T47D (cell line): ENCODE measurements at regions not wholly inside any gene's neighbourhood (a gene's known extent, or its start where the extent isn't known, plus 50 kb on each side); places are given as distances from the start of the nearest gene placed in this dataset.
"Not testable (repeated sequence)": the region's sequence is repeated elsewhere in the genome, so short reads cannot be mapped to it uniquely, and the experiment has no call there.

Experiments used
- DNase-seq, 2 experiments: peaks; one replicate each; pipeline versions ENCODE4 v3.0.0 to v3.0.0-alpha.2; 2011 to 2012; ENCODE audit warnings: low read depth in 1 of 2, low spot score in 1 of 2
- in situ Hi-C: cut with HindIII; loops from 2 replicates; pipeline ENCODE4 v1.10.0; 2016; ENCODE audit warnings: low sequenced_read_pairs, low pct_unique_long_range_greater_than_20kb

DNA sequence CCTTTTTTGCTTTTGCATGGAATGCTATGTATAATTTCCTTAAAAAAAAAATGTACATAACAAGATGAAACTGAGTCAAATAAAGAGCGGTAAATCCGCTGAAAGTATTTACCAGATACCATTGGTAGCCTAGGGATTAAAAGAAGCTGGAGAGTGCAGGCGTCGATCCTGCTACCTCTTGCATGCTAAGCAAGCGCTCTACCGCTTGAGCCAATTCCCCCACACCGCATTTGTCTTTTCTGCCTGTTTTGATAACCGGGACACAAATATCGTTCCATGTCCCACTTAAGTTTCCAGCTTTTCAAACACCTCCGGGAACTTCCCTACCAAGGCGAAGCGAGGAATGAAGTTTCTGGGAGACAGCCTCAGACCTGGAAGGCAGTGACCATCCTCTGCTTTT is 113.9 kb upstream of the ZNF322 start:
- DNase-seq, in situ Hi-C loops: not testable (repeated sequence)

DNA sequence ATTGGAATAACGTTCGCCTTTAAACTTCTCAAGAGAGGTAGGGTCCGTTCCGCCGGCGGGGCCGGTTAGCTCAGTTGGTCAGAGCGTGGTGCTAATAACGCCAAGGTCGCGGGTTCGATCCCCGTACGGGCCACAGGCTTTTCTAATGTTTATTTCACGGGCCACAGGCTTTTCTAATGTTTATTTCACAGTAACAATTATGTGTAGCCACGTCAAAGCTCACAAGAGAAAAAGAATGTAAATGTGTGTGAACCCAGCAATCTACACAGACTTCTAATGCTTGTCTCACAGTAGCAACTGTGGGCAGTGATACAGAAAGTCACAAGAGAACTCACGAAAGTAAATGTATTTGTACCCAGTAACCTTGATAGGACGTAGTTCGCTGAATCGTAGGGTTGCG is 121.0 kb upstream of the ZNF322 start:
- DNase-seq, in situ Hi-C loops: not testable (repeated sequence)

DNA sequence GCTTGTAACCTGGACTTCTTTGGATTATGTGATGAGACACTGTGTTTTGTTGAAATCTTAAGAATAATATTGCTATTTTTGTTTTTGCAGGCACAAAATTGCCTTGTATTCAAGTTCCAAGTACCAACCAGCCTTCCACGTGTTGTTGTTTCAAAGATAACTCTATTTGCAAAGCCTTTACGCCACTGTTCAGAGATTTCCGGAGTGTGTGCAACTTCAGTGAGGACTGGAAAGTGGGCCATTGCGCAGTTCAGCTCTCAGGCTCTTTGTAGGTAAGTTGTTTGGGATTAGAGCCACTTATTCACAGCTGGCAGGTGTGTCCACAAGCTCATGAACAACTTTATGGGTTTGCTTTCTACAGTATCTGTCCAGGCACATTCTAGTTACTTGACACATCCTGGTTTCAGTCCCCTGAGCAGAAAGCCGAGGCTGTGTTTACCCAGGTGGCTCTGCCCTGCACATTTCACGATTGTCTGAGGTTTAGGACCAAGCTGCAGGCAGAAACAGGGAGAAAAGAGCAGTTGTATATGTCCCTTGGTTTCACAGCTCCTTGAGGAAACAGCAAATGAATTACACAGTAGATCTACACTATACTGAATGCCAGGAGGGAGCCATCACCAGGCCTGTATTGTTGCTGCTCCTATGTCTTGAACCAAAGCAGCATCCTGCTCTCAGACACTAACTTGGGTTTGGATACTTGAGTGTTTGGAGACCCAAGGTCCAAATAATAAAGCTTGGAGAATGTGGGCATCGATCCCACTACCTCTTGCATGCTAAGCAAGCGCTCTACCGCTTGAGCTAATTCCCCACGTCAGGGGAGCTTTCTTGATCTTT is 136.1 kb upstream of the ZNF322 start:
- DNase-seq, in situ Hi-C loops: not testable (repeated sequence)

DNA sequence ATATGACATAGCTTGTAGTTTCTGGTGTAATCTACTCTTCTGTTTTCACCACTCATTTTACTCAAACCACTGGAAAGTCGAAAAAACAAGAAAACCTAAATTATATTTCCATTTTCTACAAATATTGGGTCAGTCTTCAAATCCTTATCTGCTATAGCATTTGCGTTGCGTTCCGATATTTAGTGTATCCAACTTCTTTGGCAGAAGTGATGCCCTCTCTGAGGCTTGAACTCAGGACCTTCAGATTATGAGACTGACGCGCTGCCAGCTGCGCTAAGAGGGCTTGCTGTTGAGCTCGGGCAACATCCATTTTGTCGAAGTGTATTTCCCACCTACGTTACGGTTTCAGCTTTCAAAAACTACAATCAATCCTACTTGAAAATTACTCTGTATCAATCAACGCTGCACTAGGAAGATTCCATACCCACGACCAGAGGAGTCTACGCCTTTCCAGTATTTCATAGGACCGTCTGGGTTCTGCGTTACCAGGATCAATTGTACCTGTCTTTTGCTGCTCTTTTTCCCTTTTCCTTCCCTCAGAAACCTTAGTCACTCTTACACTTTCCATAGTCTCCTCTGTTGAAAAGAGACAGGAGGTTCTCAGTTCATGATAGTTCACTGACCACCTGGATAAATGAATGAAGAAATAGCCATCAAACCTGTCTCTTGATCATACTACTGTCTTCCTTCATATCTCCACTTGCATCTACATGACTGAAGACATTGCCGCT is 140.5 kb upstream of the ZNF322 start:
- DNase-seq, in situ Hi-C loops: not testable (repeated sequence)

DNA sequence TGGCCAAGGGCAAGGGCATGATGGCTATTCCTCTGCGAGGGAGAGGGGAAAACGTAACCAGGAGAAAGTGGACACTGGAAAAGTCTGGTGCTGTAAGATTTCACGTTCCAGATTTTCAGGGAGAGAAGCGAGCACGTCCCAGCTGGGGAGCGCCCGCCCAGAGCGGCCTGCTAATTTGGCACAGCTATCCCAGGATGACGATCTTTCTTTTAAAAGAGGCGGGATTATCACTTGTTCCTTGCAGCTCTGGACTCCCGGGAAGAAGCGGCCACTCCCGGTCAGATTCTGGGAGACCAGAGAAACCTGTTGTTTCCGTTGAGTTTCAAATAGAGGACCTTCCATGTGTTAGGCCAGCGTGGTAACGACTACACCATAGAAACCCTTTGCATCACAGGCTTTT is 144.2 kb upstream of the ZNF322 start:
- DNase-seq, in situ Hi-C loops: not testable (repeated sequence)

DNA sequence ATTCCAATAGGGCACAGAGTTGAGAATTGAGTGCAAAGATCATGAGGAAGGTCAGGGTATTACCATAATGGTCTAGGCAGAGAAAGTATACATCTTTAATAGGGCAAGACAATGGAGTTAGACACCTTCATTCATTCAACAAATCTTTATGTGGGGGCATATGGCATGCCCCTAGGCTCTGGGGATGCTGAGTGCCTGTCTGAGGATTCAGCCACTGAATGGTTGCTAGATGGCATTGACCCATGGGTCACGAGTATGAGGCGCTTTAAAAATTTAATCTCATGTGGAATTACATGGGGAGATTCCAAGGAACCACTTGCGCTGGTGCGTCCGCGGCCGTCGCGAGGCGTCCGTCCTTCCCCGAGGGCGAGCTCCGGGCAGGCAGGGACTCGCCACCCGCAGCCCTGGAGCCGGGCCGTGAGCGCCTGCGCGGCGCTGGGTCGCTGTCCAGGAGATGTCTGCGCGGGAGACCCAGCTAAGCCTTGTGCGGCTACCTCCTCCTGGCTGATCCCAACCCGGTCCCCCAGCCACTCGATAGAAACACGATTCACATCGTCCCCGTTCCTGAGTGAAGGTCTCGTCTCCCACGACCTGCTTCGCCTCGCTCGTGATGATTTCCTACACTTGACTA is 152.1 kb upstream of the ZNF322 start:
- DNase-seq, in situ Hi-C loops: not testable (repeated sequence)

DNA sequence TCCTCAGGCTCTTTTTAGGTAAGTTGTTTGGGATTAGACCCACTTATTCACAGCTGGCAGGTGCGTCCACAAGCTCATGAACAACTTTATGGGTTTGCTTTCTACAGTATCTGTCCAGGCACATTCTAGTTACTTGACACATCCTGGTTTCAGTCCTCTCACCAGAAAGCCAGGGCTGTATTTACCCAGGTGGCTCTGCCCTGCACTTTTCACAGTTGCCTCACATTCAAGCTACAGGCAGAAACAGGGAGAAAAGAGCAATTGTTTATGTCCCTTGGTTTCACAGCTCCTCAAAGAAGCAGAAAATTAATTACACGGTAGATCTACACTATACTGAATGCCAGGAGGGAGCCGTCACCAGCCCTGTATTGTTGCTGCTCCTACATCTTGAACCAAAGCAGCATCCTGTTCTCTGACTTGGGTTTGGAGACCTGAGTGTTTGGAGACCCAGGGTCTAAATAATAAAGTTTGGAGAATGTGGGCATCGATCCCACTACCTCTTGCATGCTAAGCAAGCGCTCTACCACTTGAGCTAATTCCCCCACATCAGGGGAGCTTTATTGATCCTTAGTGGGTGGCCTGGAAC is 159.2 kb upstream of the ZNF322 start:
- in situ Hi-C loops, DNase-seq: not testable (repeated sequence)

DNA sequence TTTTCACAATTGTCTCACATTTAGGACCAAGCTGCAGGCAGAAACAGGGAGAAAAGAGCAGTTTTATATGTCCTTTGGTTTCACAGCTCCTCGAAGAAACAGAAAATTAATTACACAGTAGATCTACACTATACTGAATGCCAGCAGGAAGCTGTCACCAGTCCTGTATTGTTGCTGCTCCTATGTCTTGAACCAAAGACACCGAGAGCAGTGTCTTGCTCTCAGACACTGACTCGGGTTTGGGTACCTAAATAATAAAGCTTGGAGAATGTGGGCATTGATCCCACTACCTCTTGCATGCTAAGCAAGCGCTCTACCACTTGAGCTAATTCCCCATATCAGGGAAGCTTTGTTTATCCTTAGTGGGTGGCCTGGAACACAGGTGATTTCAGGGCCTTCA is 168.4 kb upstream of the ZNF322 start:
- in situ Hi-C loops, DNase-seq: not testable (repeated sequence)

DNA sequence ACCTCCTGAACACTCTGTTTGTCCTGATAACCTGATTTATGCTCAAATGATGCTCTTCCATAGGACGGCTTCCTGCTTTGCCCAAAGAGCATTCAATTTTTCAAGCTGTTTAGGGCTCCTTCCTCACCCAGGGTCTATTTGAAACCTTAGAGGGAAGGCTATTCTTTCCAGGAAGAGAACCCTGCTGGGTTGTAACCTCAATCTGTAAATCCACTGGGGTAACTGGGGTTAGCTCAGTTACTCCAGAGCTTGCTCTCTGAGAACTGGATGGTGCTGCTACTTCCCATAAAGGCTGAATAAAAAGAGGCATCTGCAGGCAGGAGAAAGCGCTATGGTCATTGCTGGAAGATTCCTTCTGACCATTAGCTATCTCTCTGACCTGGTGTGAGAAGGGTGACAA is 169.9 kb upstream of the ZNF322 start:
- DNase-seq, in situ Hi-C loops: not testable (repeated sequence)

DNA sequence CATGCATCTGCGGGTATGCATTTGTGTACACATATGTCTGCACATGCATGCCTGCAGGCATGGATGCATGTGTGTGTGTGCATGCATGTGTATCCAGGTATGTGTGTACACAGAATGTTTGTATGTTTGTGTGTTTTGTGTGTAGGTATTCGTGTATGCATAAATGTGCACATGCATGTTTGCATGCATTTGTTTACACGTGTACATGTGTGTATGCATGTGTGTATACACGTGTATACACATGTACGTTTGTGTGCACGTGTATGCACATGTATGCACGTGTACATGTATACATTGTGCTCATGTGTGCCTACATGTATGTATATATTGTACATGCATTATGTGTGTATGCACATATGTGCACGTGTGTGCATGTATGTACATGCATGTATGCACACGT is 171.4 kb upstream of the ZNF322 start:
- in situ Hi-C loops, DNase-seq: not testable (repeated sequence)

DNA sequence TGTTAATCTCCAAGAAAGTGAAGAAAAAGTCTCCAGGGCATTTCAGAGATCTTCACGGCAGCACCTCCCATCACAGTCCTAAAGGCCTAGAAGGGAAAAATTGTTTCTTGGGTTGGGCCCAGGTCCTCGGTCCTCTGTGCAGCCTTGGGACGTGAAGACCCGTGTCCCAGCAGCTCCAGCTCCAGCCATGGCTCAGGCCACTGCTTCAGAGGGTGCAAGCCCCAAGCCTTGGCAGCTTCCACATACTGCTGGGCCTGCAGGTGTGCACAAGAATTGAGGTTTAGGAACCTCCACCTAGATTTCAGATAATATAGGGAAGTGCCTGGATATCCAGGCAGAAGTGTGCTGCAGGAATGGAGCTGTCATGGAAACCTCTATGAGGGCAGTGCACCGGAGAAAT is 176.2 kb upstream of the ZNF322 start:
- DNase-seq, in situ Hi-C loops: not testable (repeated sequence)

DNA sequence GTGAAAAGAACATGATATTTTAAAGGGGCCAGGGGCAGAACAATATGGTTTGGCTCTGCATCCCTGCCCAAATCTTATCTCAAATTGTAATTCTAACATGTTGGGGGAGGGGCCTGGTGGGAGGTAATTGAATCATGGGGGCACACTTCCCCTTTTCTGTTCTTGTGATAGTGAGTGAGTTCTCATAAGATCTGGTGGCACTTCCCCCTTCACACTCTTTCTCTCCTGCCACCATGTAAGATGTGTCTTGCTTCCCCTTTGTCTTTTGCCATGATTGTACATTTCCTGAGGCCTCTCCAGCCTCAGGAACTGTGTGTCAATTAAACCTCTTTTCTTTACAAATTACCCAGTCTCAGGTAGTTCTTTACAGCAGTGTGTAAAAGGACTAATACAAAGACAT is 177.1 kb upstream of the ZNF322 start:
- in situ Hi-C loops = not testable (repeated sequence)

DNA sequence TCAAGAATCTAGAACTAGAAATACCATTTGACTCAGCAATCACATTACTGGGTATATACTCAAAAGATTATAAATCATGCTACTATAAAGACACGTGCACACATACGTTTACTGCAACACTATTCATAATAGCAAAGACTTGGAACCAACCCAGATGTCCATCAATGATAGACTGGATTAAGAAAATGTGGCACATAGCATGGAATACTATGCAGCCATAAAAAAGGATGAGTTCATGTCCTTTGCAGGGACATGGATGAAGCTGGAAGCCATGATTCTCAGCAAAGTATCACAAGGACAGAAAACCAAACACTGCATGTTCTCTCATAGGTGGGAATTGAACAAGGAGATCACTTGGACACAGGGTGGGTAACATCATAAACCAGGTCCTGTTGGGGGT is 185.3 kb upstream of the ZNF322 start:
- in situ Hi-C loops, DNase-seq: not testable (repeated sequence)

More for the DNA sequence above, 177.1 kb upstream of the ZNF322 start:
- DNase-seq = not testable (repeated sequence)

DNA sequence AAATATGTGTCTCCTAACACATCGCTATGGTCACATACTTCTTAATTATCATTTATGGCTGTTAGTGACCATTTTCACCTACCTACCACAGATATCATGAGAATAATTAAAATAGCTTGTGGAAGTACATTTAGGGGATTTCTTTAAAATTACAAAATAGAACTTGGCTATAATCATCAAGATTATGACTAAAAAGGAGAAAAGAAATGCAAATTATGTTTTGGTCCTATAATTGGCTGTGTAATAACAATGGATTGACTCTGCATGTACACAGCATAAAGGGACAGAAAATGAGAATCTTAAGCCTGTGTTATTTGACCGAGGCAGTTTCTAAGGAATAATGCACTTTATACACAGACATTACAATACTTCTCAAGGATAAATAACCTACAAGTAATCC is 197.7 kb upstream of the ZNF322 start:
- DNase-seq, in situ Hi-C loops: not testable (repeated sequence)

DNA sequence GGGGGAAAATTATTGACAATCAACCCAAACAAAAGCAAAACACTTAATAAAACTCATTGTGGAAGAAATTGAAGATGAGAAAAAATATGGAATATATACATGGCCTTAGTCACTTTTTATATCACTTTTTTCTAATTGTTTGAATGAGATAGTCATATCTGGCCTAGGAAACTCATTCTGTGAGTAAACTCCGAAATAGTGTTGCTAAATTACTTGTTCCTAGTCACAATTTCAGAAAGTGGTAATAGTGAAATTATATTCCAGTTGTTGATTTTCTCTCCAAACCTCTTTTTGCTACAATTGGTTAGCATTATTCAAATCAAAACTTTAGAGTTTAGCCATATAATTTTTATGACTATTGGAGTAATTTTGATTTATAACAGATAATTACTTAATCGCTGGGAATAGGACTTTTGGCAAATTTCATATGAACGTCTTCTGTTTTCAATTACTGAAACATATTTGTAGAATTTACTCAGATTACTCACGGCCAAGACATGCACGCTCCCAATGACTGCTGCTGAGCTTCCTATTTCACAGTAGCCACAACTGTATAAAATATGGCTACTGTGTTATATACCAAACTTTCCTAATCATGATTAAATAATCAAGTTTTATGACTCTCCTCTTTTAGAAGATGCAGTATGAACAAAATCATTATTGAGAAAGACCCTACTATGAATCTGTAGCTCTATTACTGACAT is 199.7 kb upstream of the ZNF322 start:
- DNase-seq, in situ Hi-C loops: not testable (repeated sequence)

DNA sequence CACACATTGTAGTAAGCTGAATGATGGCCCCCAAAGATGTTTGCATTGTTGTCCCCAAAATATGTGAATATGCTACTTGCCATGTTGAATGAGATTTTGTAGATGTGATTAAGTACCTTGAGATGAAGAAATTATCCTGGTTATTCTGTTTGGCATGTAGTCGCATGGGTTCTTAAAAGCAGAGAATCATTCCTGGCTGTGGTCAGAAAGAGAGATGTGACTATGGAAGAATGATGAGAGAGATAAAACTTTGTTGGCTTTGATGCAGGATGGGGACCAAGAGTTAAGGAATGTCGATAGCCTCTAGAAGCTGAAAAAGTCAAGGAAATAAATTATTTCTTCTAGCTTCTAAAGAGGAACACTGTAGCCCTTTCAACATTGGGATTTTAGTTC is 200.2 kb upstream of the ZNF322 start:
- DNase-seq, in situ Hi-C loops: not testable (repeated sequence)

DNA sequence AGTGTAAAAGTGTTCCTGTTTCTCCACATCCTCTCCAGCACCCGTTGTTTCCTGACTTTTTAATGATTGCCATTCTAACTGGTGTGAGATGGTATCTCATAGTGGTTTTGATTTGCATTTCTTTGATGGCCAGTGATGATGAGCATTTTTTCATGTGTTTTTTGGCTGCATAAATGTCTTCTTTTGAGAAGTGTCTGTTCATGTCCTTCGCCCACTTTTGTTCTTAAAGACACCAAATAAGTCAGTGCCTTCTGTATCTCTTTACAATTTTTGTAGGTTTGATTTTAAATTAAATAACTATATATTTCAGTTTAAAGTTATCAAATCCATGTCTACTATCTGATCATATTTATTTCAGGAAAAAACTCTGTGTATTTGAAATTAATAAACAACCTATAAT is 202.4 kb upstream of the ZNF322 start:
- in situ Hi-C loops, DNase-seq: not testable (repeated sequence)
